Body of pancreas (tissue), 4 donors: ENCODE measurements at regions not wholly inside any gene's neighbourhood (a gene's known extent, or its start where the extent isn't known, plus 50 kb on each side); places are given as distances from the start of the nearest gene placed in this dataset.

ENCODE experiments used
- CTCF ChIP-seq, 7 experiments: fragments of 450-650 bp in 4 of 7; fragments of 200-600 bp in 3 of 7; sonication (generic) in 3 of 7; IDR thresholded peaks; one replicate each; pipeline ENCODE4 v1.5.1; 2016 to 2019; ENCODE audit warnings: antibody characterized with exemption in 7 of 7
- POLR2A ChIP-seq, 3 donors: fragments of 450-650 bp; IDR thresholded peaks; one replicate each; pipeline ENCODE4 v1.6.1; 2016; ENCODE audit warnings: antibody characterized with exemption in 3 of 3, mild to moderate bottlenecking in 2 of 3

GRCh38 chr21:16046656-16047330 lies 317.0 kb downstream of the USP25 start:
- TF ChIP-seq CTCF (IDR thresholded peaks at IDR 0.05) (no peak), POLR2A (IDR thresholded peaks at IDR 0.05) (no peak)
